Sciatic nerve (tissue), 2 donors: ENCODE measurements at regions not wholly inside any gene's neighbourhood (a gene's known extent, or its start where the extent isn't known, plus 50 kb on each side); places are given as distances from the start of the nearest gene placed in this dataset.

Experiments
- ATAC-seq: fragments of 200-7000 bp; cut with Tn5 transposase; one replicate; pipeline ENCODE4 v1.9.1; 2020; ENCODE audit warnings: mild to moderate bottlenecking, moderate library complexity
- DNase-seq: peaks from one replicate; pipeline ENCODE4 v3.0.0-alpha.2; 2020; ENCODE audit warnings: low spot score
- intact Hi-C: fragments of 100-400 bp; cut with DNase I; formaldehyde crosslinking; loops from one replicate; pipeline ENCODE4 v1.14.2; 2022
- donor health status: DM: no; HTN: no; CAD: no.
- donor health status: DM: no; HTN: no; CAD: no.

DNA sequence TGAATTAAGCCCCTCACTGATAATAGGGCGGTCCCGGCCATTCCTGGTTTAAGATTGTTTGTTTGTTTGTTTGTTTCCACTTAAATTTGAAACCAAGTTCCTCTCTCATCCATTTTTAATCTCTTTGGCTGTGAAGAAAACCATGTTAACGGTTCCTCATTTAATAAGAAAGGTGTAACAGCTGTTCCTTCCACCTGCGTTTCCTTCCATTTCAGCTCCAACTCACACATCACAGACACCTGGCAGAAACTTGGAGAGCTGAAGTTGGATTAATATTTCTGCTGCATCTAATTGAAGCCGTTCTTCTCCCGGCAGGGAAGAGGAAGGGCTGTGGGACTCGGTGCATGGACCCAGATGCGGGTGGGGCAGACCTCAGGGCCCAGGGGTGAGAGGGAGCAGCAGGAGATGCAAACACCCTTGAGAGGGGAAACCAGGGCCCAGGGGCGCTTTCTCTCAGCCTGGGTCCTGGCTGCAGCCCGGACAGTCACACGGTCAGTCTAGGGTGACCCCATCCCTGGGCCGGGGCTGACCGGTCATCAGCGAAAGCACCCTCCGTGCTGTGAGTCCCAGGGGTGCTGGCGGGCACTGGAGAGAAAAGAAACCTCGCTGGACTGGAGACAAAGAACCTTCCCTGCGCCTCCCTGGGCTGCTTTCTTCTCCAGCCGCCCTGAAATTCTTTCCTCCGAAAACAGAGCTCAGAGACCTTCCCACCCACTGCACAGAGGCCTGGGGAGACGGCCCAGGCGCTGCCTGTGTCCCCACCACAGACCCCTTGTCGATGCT is 242.0 kb downstream of the BRD1 start:
- intact Hi-C loops, result no loop called here
- ATAC-seq (no peak), DNase-seq (peak; percentile 47)

DNA sequence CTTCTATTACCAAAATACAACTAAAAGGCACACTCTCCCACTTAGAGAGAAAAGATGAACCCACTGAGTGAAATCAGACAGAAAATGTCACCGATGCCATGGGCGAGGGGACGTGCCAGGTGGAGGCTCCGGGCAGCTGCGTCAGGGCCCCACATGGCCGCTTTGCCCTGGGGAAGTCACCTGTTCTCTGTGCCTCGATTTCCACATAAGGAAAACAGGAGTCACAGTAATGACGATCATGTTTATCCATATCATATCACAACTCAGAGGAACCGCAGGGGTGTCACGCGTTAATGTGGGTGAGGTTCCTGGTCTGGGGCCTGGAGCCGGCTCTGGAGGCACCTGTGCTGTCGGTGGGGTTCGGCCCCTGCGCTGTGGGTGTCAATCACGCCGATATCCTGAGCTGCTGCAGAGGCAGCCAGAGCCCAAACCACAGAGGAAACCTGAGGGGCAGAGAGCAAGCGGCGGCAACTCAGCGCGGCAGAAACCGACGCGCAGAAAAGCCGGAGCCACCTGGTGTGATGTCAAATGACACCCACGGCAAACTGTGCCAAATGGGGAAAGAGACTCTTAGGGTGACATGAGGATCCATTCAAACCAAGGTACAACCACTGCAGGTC is 243.7 kb downstream of the BRD1 start:
- DNase-seq, result peak; percentile 32
- no peak for ATAC-seq
- intact Hi-C loops, result no loop called here

DNA sequence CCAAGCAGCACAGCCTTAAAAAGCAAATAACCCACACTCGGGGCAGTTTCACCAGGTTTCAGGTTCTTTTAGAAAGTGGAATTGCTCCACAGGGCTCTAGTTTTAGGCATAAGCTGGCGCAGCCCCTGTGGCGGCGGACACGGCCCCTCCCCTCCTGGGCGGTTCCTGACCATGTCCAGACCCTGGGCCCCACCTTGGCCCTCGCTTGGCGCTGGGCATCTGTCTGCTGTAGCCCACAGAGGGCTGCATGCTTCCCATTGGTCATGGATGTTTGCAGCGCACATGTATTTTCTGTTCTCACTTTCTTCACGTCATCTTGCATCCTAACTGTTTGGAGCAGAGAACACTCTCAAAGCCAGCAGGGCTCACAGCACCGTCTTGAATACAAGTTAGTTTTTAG is 244.3 kb downstream of the BRD1 start:
- ATAC-seq (no peak), DNase-seq (peak; percentile 42)
- intact Hi-C loops, result no loop called here

DNA sequence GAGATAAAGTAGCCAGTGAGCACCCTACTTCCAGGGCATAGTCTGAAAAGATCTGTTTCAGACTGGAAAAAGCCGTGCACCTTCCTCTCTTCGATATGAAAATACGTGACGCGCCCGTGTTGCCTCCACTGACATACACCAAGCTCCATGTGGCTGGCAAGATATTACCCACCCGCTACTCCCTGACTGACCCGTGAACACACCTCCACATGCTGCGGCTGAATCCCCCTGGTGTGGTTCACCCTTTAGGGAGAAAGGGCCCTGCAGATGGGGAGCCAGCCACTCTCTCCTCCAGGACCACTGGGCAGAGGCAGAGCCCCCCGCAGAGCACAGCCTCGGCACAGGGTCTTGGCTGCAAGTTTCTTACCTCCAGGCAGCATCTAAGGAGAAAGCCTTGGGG is 245.0 kb downstream of the BRD1 start:
- no peak for ATAC-seq
- intact Hi-C loops, result no loop called here
- peak; percentile 44 for DNase-seq

DNA sequence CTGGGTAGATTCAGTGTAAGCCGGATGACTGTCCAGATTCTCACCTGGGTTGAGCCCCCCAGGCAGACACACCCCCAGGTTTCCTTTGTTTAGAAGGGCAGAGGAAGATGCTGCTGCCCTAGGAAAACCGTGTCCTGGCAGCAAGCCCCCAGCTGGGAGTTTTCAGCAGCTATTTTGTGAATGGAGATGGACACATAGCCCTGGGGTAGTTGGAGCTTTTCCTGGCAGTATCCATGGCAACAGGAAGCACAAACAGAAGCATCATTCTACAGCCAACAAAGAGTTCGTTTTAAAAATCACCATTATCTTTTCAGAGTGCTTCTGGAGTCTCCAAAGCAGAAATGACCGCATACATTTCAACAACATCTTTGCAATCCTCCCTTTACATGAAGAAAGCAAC is 245.5 kb downstream of the BRD1 start:
- ATAC-seq, result no peak
- DNase-seq, result no peak
- intact Hi-C loops, result no loop called here

DNA sequence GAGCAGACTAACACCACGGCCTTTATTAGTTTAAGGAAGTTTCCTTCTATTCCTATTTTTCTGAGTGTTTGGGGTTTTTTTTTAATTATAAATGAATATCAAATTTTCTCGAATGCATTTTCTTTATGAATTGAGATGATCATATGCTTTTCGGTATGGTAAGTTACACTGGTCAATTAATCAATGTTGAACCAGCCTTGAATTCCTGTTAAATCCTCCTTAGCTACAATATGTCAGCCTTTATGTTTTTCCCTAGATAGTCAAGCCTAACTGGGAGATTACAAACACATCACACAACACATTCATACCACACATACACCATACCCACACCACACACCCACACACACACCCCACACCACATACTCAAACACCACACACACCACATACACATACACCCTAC is 247.6 kb downstream of the BRD1 start:
- intact Hi-C loops, result no loop called here
- DNase-seq (no peak), ATAC-seq (no peak)

DNA sequence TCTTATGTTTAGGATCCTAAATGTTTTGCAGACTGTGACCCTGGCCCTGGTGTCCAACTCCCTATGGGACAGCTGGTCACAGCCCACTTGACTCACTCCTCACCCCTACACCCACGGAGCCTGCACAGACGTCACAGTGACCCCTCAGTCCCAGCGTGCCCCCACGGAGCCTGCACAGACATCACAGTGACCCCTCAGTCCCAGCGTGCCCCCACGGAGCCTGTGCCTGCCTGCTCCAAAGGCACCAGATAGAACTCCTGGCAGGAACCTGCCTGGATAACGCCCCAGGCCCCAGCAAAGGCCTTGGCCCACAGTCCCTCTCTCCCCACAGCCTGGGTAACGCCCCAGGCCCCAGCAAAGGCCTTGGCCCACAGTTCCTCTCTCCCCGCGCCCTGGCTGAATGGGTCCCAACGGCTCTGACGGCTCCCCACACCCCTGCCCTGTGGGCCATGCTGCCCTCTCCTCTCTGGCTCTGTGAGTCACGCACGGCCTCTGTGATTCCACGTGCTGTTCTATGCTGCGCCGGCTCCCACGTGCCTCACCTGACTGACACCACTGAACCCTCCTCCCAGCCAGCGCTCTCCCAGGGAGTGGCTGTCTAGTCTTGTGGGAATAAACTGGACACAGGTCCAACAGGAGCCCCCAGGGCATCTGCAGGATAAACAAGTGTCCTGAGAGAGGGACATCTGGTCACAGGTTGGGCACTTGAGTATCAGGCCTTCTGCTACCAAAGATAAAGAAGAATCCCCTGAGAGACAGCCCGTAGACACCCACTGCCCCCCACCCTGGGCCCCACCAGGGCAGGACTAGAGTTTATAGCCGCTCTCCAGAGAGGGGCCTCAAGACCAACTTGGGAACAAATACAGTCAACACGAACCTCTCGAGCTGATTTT is 250.3 kb downstream of the BRD1 start:
- no peak for ATAC-seq
- peak; percentile 48 for DNase-seq

DNA sequence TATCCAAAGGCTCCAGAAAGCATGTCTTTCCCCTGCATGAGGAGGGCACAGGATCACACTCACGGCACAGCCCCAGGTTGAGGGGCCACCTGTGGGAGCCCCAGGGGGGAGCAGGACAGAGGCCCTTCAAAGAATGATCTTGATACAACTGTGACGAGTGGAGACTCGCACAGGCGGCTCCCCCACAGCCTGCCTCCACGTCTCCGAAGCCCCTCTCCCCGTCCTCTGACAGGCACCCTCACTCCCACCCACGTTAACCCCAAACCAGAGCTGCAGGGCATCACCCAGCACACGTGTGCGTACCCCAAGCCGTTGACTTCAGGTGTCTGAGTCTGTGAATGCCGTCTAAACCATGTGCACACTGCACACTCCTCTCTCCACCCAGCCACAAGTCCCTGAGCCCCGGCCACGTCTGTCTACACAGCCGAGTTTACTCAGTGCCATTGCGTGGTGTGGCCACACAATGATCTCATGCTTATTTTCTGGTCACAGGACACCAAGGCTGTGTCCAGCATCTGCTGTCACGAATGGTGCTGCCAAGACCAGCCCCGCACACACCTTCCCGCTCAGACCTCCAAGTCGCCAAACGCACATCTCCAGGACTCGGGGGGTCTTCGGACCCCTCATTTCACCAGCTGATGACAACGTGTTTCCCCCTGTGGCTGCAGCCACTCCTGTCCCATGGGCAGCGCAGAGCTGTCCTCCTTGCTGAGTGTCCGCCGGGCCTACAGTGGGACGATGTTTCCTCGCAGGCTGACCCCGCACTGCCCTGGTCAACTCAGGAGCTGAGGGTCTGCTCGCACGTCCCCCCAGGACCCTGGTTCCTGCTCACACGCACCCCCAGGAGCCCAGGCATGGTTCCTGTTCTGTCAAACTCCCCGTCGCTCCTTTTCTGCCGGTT is 251.2 kb downstream of the BRD1 start:
- intact Hi-C loops, result no loop called here
- DNase-seq, result peak; percentile 38

More for the DNA sequence above, 250.3 kb downstream of the BRD1 start:
- intact Hi-C loops, result no loop called here

DNA sequence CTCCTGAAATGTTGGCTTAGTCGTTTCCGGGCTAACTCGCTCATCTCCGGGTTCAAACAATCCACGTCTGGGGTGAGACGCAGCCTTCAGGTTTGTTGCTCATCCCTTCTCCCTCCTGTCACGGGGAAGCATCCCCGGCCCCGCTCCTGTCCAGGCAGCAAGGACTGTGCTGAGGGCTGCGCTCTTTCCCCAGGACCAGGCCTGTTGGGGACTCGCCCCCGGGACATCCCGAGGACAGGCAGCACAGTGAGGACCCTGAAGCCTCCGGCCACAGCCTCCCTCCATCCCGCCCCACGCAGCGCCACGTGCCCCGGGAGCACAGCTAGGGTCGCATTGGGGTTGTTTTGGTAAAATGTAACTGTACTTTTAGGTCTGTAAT is 252.0 kb downstream of the BRD1 start:
- DNase-seq, result peak; percentile 39
- intact Hi-C loops, result no loop called here
- ATAC-seq, result no peak

More for the DNA sequence above, 251.2 kb downstream of the BRD1 start:
- no peak for ATAC-seq

DNA sequence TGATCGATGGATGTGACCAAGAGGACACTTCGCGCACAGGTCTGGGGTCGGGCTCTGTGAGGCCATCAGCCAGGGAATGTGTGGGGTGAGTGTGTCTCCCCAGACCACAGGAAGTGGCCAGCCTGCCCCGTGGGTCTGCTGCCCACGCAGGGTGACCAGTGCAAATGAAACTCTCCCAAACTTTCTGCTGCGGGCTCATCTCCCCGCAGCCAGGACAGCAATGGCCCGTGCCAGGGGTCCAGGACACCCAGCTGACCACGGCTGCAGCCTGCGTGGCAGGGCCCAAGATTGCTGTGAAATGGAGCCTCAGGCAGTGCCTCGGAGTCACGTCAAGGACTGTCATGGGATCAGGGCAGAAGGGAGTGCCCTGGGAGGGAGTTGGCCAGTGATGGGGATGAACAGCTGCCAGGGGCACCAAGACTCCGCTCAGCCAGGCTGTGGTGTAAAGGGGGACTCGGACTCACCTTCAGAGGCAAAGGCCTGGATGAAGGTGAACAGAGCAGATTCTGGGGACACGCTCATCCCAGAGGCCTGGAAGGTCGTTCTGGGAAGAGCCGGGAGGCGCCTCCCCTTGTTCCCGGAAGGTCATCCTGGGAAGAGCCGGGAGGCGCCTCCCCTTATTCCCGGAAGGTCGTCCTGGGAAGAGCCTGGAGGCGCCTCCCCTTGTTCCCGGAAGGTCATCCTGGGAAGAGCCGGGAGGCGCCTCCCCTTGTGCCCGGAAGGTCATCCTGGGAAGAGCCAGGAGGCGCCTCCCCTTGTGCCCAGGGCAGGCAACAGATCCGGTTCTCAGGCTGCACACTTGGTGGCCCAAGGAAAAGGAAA is 252.6 kb downstream of the BRD1 start:
- ATAC-seq, result no peak
- DNase-seq, result peak; percentile 52
- intact Hi-C loops, result no loop called here

DNA sequence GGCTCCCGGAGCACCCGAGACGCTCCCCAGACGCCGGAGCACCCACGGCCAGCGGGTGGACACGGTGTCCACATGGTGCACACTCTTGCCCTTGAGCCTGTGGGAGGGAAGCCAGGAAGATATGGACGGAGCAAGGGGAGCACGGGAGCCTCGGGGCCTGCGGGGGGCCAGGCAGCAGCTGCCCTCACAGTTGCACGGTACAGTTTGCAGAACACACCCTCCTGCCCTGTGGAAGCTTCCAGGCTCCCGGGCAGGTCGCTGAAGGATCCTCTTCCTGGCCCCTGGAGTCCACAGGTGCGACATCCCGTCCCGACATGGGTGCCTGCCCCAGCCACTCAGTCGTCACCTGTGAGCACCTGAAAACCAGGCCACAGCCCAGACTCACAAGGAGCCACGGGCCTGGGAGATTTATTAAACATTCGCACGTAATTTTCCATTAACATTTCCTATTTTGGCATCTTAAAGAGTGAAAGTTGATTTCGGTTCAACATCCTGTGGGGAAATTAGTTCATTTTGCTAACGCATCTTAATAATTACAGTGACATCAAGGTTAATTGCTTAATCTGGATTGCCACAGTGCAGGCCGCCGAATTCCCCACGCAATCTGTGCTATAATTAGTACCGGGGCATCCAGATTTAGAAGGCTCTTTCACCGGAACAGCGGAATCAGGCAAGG is 253.3 kb downstream of the BRD1 start:
- ATAC-seq (no peak), DNase-seq (peak; percentile 26)
- intact Hi-C loops, result no loop called here

DNA sequence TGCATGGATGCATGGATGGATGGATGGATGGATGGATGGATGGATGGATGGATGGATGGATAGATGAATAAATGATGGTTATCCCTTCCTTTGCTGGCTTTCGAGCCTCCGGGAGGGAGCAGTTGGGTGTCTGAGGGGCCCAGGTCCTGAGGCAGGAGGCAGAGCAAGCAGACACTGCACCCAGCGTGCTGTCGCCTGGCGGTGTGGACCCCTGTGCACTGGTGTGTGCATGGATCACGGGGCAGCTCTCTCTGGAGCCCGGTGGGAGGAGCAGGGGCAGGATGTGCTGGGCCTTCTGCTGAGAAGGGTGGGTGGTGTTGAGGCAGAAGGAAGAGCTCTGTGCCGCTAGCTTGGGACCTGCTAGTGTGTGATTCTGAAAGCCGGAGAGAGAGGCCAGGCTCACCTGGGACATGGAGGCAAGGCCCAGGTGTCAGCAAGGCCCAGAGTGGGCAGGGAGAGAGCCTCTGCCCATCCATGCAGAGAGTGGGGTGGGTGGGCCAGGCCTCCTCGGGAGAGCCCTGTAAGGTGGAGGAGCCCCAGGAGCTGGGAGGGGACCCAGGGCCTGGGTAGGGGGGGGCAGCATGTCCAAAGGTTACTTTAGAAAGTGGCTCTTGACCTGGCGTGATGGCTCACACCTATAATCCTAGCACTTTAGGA is 254.4 kb downstream of the BRD1 start:
- peak; percentile 34 for DNase-seq
- no peak for ATAC-seq
- intact Hi-C loops, result no loop called here

DNA sequence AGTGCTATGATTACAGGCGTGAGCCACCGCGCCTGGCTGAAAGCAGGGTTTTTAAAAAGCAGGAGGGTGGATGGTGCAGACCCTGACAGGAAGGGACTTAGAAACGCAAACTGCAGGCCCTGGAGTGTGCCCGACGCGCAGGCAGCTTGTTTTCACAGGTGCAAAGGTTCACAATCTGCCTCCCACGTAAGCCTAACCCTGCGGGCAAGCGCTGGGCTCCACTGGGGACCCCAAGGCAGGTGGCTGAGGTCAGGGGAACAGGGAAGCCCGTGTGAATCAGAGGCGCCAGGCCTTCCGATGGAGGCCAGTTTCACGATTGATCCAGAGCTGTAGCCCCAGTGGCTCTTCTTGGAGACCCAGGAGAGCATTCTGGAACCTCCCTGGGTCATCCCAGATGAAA is 256.3 kb downstream of the BRD1 start:
- intact Hi-C loops, result no loop called here
- ATAC-seq (no peak), DNase-seq (peak; percentile 32)

DNA sequence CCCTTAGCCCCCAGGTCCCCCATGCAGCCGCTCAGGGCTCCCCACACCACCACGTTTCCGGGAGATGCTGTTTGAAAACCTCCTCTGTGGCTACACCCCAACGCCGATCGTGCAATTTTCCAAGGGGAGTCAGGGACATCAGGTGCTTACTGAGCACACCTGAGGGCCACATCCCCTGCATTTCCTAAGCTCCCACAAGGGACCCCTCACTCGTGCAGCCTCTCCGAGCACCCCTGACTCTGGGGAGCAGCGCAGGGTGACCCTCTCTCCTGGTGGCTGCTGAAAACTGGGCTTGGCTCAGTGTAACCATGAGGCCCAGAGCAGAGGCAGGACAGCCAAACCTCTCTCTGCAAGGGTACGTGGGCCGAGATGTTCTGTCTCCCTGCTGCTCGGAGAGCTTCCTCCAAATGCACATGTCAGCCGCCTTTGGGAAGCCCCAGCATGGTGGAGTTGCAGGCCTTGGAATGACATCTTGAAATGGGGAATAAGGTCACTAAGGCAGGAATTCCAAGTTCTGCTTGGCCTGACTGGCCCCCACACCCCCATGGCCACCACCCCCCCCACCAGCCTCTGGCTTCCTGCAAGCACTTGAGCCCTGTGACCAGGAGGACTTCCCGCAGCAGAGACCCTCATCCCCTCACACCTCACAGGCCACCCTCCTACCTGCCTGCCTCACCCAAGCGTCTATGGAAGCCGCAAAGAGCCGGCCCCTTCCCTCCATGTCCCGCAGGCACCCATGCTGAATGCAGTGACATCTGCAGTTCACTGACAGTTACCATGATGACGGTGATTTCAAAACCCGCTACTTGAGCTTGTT is 257.4 kb downstream of the BRD1 start:
- intact Hi-C loops, result no loop called here

DNA sequence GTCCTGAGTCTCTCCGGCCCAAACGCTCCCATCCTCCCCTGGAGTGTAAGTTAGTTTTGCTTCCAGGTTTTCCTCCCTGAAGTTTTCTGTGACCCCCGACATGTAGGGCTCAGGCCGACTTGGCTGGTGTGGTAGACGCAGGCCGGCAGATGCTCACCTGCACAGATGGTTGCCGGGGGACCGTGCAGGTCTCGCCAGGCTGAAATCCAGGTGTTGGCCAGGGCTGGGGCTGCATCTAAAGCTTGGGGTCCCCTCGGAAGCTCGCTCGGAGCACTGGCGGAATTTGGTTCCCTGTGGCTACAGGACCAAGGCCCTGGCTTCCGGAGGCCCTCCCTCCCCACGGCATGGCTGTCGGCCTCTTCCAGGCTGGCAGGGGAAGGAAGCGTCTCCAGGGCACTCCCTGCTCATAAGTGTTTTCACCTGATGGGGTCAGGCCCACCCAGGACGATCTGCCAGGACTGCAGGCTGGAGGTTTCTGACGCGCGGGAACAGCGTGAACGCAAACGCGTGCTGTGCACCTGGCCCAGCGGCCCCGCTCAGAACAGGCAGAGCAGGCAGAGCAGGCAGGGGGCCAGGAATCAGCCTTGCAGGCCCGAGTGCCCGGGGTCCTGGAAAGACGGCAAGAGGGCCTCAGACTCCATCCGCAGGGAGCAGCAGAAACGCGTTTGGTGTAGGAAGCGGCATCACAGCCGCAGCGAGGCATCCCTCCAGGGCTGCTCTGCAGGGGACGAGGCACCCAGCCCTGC is 258.2 kb downstream of the BRD1 start:
- intact Hi-C loops, result no loop called here
- DNase-seq, result peak; percentile 47
- ATAC-seq, result no peak

More for the DNA sequence above, 257.4 kb downstream of the BRD1 start:
- ATAC-seq (no peak), DNase-seq (no peak)
